SK-N-SH (cell line): ENCODE measurements at regions not wholly inside any gene's neighbourhood (a gene's known extent, or its start where the extent isn't known, plus 50 kb on each side); places are given as distances from the start of the nearest gene placed in this dataset.

Experiments used
- ELF1 ChIP-seq: IDR thresholded peaks from 2 replicates; pipeline ENCODE4 v1.4.0; 2012
- EZH2phosphoT487 ChIP-seq: fragments of 200-600 bp; sonication (generic); IDR thresholded peaks from 2 replicates; pipeline ENCODE4 v1.6.1; 2017; ENCODE audit warnings: low read depth, mixed run types, mild to moderate bottlenecking, antibody characterized with exemption, moderate library complexity, borderline replicate concordance
- GATA2 ChIP-seq: sonication (generic); formaldehyde crosslinking; IDR thresholded peaks from 2 replicates; pipeline ENCODE4 v1.5.0; 2020; ENCODE audit warnings: mild to moderate bottlenecking, missing genetic modification reagents
- JUND ChIP-seq: IDR thresholded peaks from 2 replicates; pipeline ENCODE4 v1.4.0; 2012
- NFIC ChIP-seq: IDR thresholded peaks from 2 replicates; pipeline ENCODE4 v1.4.0; 2012; ENCODE audit warnings: borderline replicate concordance
- POLR2AphosphoS5 ChIP-seq: IDR thresholded peaks from 2 replicates; pipeline ENCODE4 v1.6.1; 2012; ENCODE audit warnings: low read depth, low read length
- SMC3 ChIP-seq: IDR thresholded peaks from 2 replicates; pipeline ENCODE4 v1.6.1; 2012; ENCODE audit warnings: low read depth, low read length, improper control_type of control experiment
- TAF1 ChIP-seq: IDR thresholded peaks from 2 replicates; pipeline ENCODE4 v1.6.1; 2012; ENCODE audit warnings: low read depth, mild to moderate bottlenecking, low read length, moderate library complexity, borderline replicate concordance
- TCF12 ChIP-seq: IDR thresholded peaks from 2 replicates; pipeline ENCODE4 v1.4.0; 2012
- TF ChIP-seq, protein P1 (sequence below): fragments of 200-600 bp; sonication (generic); IDR thresholded peaks from 2 replicates; pipeline ENCODE4 v1.6.1; 2017; ENCODE audit warnings: antibody characterized with exemption, mild to moderate bottlenecking, moderate library complexity
- TF ChIP-seq, protein P2 (sequence below): IDR thresholded peaks from 2 replicates; pipeline ENCODE4 v1.6.1; 2012; ENCODE audit warnings: mild to moderate bottlenecking, low read depth, low read length, moderate library complexity
- TF ChIP-seq, protein P3 (sequence below): fragments of 150-350 bp; IDR thresholded peaks from 2 replicates; pipeline ENCODE4 v1.6.1; 2017; ENCODE audit warnings: antibody characterized with exemption, low read length, low read depth, borderline replicate concordance

DNA sequence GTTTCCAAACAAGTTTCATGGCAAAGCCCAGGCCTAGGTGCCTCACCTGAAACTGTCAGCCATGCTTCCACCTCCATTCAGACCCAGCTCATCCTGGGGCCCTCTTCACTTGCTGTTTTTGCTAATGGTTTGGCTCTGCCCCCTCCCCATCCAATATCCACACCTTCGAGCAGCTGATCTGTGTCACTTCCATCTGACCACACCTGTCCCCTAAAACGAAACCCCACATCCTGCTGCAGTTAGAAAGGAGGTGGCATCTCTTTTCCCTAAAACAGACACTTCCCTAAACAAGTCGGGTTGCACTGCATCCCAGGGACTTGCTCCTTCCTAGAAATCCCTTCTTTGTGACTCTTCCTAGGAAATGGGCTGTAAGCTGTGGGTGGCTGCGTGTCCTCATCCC is 748.7 kb upstream of the SALL3 start:
- TF ChIP-seq POLR2AphosphoS5: no peak
- no peak for TF ChIP-seq NFIC
- TF ChIP-seq, protein P1, sequence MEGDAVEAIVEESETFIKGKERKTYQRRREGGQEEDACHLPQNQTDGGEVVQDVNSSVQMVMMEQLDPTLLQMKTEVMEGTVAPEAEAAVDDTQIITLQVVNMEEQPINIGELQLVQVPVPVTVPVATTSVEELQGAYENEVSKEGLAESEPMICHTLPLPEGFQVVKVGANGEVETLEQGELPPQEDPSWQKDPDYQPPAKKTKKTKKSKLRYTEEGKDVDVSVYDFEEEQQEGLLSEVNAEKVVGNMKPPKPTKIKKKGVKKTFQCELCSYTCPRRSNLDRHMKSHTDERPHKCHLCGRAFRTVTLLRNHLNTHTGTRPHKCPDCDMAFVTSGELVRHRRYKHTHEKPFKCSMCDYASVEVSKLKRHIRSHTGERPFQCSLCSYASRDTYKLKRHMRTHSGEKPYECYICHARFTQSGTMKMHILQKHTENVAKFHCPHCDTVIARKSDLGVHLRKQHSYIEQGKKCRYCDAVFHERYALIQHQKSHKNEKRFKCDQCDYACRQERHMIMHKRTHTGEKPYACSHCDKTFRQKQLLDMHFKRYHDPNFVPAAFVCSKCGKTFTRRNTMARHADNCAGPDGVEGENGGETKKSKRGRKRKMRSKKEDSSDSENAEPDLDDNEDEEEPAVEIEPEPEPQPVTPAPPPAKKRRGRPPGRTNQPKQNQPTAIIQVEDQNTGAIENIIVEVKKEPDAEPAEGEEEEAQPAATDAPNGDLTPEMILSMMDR: no peak
- no peak for TF ChIP-seq ELF1
- TF ChIP-seq EZH2phosphoT487: no peak
- TF ChIP-seq, protein P2, sequence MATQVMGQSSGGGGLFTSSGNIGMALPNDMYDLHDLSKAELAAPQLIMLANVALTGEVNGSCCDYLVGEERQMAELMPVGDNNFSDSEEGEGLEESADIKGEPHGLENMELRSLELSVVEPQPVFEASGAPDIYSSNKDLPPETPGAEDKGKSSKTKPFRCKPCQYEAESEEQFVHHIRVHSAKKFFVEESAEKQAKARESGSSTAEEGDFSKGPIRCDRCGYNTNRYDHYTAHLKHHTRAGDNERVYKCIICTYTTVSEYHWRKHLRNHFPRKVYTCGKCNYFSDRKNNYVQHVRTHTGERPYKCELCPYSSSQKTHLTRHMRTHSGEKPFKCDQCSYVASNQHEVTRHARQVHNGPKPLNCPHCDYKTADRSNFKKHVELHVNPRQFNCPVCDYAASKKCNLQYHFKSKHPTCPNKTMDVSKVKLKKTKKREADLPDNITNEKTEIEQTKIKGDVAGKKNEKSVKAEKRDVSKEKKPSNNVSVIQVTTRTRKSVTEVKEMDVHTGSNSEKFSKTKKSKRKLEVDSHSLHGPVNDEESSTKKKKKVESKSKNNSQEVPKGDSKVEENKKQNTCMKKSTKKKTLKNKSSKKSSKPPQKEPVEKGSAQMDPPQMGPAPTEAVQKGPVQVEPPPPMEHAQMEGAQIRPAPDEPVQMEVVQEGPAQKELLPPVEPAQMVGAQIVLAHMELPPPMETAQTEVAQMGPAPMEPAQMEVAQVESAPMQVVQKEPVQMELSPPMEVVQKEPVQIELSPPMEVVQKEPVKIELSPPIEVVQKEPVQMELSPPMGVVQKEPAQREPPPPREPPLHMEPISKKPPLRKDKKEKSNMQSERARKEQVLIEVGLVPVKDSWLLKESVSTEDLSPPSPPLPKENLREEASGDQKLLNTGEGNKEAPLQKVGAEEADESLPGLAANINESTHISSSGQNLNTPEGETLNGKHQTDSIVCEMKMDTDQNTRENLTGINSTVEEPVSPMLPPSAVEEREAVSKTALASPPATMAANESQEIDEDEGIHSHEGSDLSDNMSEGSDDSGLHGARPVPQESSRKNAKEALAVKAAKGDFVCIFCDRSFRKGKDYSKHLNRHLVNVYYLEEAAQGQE: no peak
- TF ChIP-seq, protein P3, sequence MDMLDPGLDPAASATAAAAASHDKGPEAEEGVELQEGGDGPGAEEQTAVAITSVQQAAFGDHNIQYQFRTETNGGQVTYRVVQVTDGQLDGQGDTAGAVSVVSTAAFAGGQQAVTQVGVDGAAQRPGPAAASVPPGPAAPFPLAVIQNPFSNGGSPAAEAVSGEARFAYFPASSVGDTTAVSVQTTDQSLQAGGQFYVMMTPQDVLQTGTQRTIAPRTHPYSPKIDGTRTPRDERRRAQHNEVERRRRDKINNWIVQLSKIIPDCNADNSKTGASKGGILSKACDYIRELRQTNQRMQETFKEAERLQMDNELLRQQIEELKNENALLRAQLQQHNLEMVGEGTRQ: no peak
- no peak for TF ChIP-seq TCF12
- TF ChIP-seq GATA2 (CRISPR knock-in tag): no peak
- no peak for TF ChIP-seq TAF1
- no peak for TF ChIP-seq SMC3
- TF ChIP-seq JUND: no peak
